ENCODE measurements at regions not wholly inside any gene's neighbourhood (a gene's known extent, or its start where the extent isn't known, plus 50 kb on each side); places are given as distances from the start of the nearest gene placed in this dataset.

- no peaks in the 10 kb centered on the region for H3K36me3 ChIP-seq (ENCODE audit: insufficient read depth, low read length)
- no peak for DNase-seq (ENCODE audit: insufficient read length, low spot score, missing footprints)
Measured at GRCh38 chr6:74936886-74937285, 269.0 kb downstream of the COL12A1 start.

GRCh38 chr6:74932232-74932888, 273.5 kb downstream of the COL12A1 start:
- Histone ChIP-seq H3K27me3 (ENCODE audit: insufficient read depth, low read length) (no peaks in the 10 kb centered on the region), H3K4me2 (ENCODE audit: insufficient read depth, low read length) (no peak overlapping the region), H4K20me1 (ENCODE audit: insufficient read depth, low read length) (no peaks in the 10 kb centered on the region), H3K79me2 (ENCODE audit: insufficient read depth, low read length) (no peaks in the 10 kb centered on the region), H2AFZ (ENCODE audit: low read length) (no peak overlapping the region), H3K36me3 (ENCODE audit: insufficient read depth, low read length) (no peaks in the 10 kb centered on the region), H3K4me1 (ENCODE audit: insufficient read depth, low read length) (peaks cover 36% of the 10 kb centered on the region), H3K4me3 (ENCODE audit: insufficient read depth, low read length) (no peak overlapping the region), H3K9me3 (ENCODE audit: low read depth, low read length) (no peaks in the 10 kb centered on the region), H3K27ac (ENCODE audit: low read depth, low read length) (peak overlapping the region; percentile 49)
- no peak for TF ChIP-seq CTCF (IDR thresholded peaks at IDR 0.05; ENCODE audit: extremely low read depth, low read depth, low read length)
- DNase-seq (ENCODE audit: insufficient read length, low spot score, missing footprints), result no peak

More at GRCh38 chr6:74936886-74937285, 269.0 kb downstream of the COL12A1 start:
- H4K20me1 ChIP-seq (ENCODE audit: insufficient read depth, low read length), result no peaks in the 10 kb centered on the region
- TF ChIP-seq CTCF (IDR thresholded peaks at IDR 0.05; ENCODE audit: extremely low read depth, low read depth, low read length), result no peak
- peak overlapping the region; percentile 45 for H3K4me2 ChIP-seq (ENCODE audit: insufficient read depth, low read length)
- H3K9me3 ChIP-seq (ENCODE audit: low read depth, low read length), result no peaks in the 10 kb centered on the region
- no peak overlapping the region for H3K4me3 ChIP-seq (ENCODE audit: insufficient read depth, low read length)
- peaks cover 44% of the 10 kb centered on the region for H3K4me1 ChIP-seq (ENCODE audit: insufficient read depth, low read length)
- H2AFZ ChIP-seq (ENCODE audit: low read length), result no peak overlapping the region
- peak overlapping the region; percentile 30 for H3K27ac ChIP-seq (ENCODE audit: low read depth, low read length)
- no peaks in the 10 kb centered on the region for H3K27me3 ChIP-seq (ENCODE audit: insufficient read depth, low read length)
- no peaks in the 10 kb centered on the region for H3K79me2 ChIP-seq (ENCODE audit: insufficient read depth, low read length)

- no peak for TF ChIP-seq CTCF (IDR thresholded peaks at IDR 0.05; ENCODE audit: extremely low read depth, low read depth, low read length)
- H2AFZ ChIP-seq (ENCODE audit: low read length), result no peak overlapping the region
- H3K4me2 ChIP-seq (ENCODE audit: insufficient read depth, low read length), result peak overlapping the region; percentile 58
- no peaks in the 10 kb centered on the region for H3K9me3 ChIP-seq (ENCODE audit: low read depth, low read length)
- no peaks in the 10 kb centered on the region for H3K36me3 ChIP-seq (ENCODE audit: insufficient read depth, low read length)
- H3K4me3 ChIP-seq (ENCODE audit: insufficient read depth, low read length), result no peak overlapping the region
- H4K20me1 ChIP-seq (ENCODE audit: insufficient read depth, low read length), result no peaks in the 10 kb centered on the region
- no peaks in the 10 kb centered on the region for H3K79me2 ChIP-seq (ENCODE audit: insufficient read depth, low read length)
- DNase-seq (ENCODE audit: insufficient read length, low spot score, missing footprints), result no peak
- H3K4me1 ChIP-seq (ENCODE audit: insufficient read depth, low read length), result peaks cover 28% of the 10 kb centered on the region
- no peaks in the 10 kb centered on the region for H3K27me3 ChIP-seq (ENCODE audit: insufficient read depth, low read length)
- peak overlapping the region; percentile 49 for H3K27ac ChIP-seq (ENCODE audit: low read depth, low read length)
Measured at GRCh38 chr6:74931558-74931957, 274.3 kb downstream of the COL12A1 start.

- no peak for DNase-seq (ENCODE audit: insufficient read length, low spot score, missing footprints)
Measured at GRCh38 chr6:74928203-74928602, 277.6 kb downstream of the COL12A1 start.

More at GRCh38 chr6:74928203-74928602, 277.6 kb downstream of the COL12A1 start:
- H3K27ac ChIP-seq (ENCODE audit: low read depth, low read length), result no peak overlapping the region
- no peaks in the 10 kb centered on the region for H3K36me3 ChIP-seq (ENCODE audit: insufficient read depth, low read length)
- H3K4me2 ChIP-seq (ENCODE audit: insufficient read depth, low read length), result no peak overlapping the region
- H2AFZ ChIP-seq (ENCODE audit: low read length), result no peak overlapping the region
- no peak overlapping the region for H3K4me3 ChIP-seq (ENCODE audit: insufficient read depth, low read length)
- H3K4me1 ChIP-seq (ENCODE audit: insufficient read depth, low read length), result peaks cover 24% of the 10 kb centered on the region
- H3K27me3 ChIP-seq (ENCODE audit: insufficient read depth, low read length), result no peaks in the 10 kb centered on the region
- H3K79me2 ChIP-seq (ENCODE audit: insufficient read depth, low read length), result no peaks in the 10 kb centered on the region
- no peak for TF ChIP-seq CTCF (IDR thresholded peaks at IDR 0.05; ENCODE audit: extremely low read depth, low read depth, low read length)
- no peaks in the 10 kb centered on the region for H4K20me1 ChIP-seq (ENCODE audit: insufficient read depth, low read length)
- H3K9me3 ChIP-seq (ENCODE audit: low read depth, low read length), result no peaks in the 10 kb centered on the region

All from osteoblast (primary cell).